H1 (cell line): ENCODE measurements at regions not wholly inside any gene's neighbourhood (a gene's known extent, or its start where the extent isn't known, plus 50 kb on each side); places are given as distances from the start of the nearest gene placed in this dataset.

Experiments
- TF ChIP-seq, protein P1 (sequence below): fragments of 300-600 bp; sonication (generic); IDR thresholded peaks from 2 replicates; pipeline ENCODE4 v1.7.1; 2012; ENCODE audit warnings: low read length, moderate library complexity, mild to moderate bottlenecking, inconsistent platforms; ENCODE audit not compliant: insufficient replicate concordance

DNA sequence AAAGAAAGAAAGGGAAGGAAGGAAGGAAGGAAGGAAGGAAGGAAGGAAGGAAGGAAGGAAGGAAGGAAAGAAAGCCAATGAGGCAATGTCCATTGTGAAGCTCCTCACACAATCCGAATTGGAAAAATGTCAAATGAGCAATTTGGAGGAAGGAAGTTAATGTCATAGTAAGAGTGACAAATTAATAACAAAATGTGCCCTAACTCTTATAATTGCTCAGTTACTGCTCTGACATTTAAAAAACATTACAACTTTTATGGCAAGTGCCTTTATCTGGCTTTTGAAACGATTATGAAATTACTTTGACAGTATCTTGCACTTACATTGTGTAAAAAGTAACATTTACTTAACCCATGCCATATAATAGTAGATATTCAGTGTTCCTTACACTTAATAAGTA, 96.5 kb upstream of the EFHC2 start (continued):
- TF ChIP-seq, protein P1, sequence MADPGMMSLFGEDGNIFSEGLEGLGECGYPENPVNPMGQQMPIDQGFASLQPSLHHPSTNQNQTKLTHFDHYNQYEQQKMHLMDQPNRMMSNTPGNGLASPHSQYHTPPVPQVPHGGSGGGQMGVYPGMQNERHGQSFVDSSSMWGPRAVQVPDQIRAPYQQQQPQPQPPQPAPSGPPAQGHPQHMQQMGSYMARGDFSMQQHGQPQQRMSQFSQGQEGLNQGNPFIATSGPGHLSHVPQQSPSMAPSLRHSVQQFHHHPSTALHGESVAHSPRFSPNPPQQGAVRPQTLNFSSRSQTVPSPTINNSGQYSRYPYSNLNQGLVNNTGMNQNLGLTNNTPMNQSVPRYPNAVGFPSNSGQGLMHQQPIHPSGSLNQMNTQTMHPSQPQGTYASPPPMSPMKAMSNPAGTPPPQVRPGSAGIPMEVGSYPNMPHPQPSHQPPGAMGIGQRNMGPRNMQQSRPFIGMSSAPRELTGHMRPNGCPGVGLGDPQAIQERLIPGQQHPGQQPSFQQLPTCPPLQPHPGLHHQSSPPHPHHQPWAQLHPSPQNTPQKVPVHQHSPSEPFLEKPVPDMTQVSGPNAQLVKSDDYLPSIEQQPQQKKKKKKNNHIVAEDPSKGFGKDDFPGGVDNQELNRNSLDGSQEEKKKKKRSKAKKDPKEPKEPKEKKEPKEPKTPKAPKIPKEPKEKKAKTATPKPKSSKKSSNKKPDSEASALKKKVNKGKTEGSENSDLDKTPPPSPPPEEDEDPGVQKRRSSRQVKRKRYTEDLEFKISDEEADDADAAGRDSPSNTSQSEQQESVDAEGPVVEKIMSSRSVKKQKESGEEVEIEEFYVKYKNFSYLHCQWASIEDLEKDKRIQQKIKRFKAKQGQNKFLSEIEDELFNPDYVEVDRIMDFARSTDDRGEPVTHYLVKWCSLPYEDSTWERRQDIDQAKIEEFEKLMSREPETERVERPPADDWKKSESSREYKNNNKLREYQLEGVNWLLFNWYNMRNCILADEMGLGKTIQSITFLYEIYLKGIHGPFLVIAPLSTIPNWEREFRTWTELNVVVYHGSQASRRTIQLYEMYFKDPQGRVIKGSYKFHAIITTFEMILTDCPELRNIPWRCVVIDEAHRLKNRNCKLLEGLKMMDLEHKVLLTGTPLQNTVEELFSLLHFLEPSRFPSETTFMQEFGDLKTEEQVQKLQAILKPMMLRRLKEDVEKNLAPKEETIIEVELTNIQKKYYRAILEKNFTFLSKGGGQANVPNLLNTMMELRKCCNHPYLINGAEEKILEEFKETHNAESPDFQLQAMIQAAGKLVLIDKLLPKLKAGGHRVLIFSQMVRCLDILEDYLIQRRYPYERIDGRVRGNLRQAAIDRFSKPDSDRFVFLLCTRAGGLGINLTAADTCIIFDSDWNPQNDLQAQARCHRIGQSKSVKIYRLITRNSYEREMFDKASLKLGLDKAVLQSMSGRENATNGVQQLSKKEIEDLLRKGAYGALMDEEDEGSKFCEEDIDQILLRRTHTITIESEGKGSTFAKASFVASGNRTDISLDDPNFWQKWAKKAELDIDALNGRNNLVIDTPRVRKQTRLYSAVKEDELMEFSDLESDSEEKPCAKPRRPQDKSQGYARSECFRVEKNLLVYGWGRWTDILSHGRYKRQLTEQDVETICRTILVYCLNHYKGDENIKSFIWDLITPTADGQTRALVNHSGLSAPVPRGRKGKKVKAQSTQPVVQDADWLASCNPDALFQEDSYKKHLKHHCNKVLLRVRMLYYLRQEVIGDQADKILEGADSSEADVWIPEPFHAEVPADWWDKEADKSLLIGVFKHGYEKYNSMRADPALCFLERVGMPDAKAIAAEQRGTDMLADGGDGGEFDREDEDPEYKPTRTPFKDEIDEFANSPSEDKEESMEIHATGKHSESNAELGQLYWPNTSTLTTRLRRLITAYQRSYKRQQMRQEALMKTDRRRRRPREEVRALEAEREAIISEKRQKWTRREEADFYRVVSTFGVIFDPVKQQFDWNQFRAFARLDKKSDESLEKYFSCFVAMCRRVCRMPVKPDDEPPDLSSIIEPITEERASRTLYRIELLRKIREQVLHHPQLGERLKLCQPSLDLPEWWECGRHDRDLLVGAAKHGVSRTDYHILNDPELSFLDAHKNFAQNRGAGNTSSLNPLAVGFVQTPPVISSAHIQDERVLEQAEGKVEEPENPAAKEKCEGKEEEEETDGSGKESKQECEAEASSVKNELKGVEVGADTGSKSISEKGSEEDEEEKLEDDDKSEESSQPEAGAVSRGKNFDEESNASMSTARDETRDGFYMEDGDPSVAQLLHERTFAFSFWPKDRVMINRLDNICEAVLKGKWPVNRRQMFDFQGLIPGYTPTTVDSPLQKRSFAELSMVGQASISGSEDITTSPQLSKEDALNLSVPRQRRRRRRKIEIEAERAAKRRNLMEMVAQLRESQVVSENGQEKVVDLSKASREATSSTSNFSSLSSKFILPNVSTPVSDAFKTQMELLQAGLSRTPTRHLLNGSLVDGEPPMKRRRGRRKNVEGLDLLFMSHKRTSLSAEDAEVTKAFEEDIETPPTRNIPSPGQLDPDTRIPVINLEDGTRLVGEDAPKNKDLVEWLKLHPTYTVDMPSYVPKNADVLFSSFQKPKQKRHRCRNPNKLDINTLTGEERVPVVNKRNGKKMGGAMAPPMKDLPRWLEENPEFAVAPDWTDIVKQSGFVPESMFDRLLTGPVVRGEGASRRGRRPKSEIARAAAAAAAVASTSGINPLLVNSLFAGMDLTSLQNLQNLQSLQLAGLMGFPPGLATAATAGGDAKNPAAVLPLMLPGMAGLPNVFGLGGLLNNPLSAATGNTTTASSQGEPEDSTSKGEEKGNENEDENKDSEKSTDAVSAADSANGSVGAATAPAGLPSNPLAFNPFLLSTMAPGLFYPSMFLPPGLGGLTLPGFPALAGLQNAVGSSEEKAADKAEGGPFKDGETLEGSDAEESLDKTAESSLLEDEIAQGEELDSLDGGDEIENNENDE, result no peak
